Neural cell (in vitro differentiated cells): ENCODE measurements at regions not wholly inside any gene's neighbourhood (a gene's known extent, or its start where the extent isn't known, plus 50 kb on each side); places are given as distances from the start of the nearest gene placed in this dataset.

Experiments
- H2AFZ ChIP-seq: fragments of 200-600, 300-800 bp; sonication (generic), shearing (Covaris generic); 2 replicates; pipeline ENCODE4 v1.6.0; 2014; ENCODE audit warnings: low read depth, mild to moderate bottlenecking, antibody characterized with exemption, low read length, moderate library complexity
- H3F3A ChIP-seq: fragments of 200-600 bp; shearing (Covaris generic); 2 replicates; pipeline ENCODE4 v1.6.1; 2016; ENCODE audit warnings: mild to moderate bottlenecking, moderate library complexity, mixed read lengths, antibody characterized with exemption, low read length; ENCODE audit not compliant: insufficient read depth, poor library complexity, severe bottlenecking
- H3K27ac ChIP-seq: fragments of 200-600, 300-800 bp; sonication (generic), shearing (Covaris generic); 2 replicates; pipeline ENCODE4 v1.5.1; 2014; ENCODE audit warnings: mild to moderate bottlenecking, low read length, moderate library complexity
- H3K27me3 ChIP-seq: fragments of 300-800, 200-600 bp; sonication (generic), shearing (Covaris generic); 2 replicates; pipeline ENCODE4 v1.6.0; 2014; ENCODE audit warnings: mild to moderate bottlenecking, low read depth, low read length, moderate library complexity; ENCODE audit not compliant: insufficient read depth
- H3K36me3 ChIP-seq: fragments of 300-800, 200-600 bp; sonication (generic), shearing (Covaris generic); 2 replicates; pipeline ENCODE4 v1.5.1; 2014; ENCODE audit warnings: mild to moderate bottlenecking, antibody characterized with exemption, low read length, moderate library complexity; ENCODE audit not compliant: insufficient read depth
- H3K4me2 ChIP-seq: fragments of 300-800, 200-600 bp; sonication (generic), shearing (Covaris generic); 2 replicates; pipeline ENCODE4 v1.6.0; 2014; ENCODE audit warnings: mild to moderate bottlenecking, low read length
- H3K4me3 ChIP-seq: fragments of 300-800, 200-600 bp; sonication (generic), shearing (Covaris generic); 2 replicates; pipeline ENCODE4 v1.5.1; 2014; ENCODE audit warnings: mild to moderate bottlenecking, low read length, moderate library complexity
- H3K79me2 ChIP-seq: fragments of 200-600 bp; shearing (Covaris generic); replicated peaks from 2 replicates; pipeline ENCODE4 v1.6.0; 2014; ENCODE audit warnings: mild to moderate bottlenecking, low read length, moderate library complexity; ENCODE audit not compliant: insufficient read depth
- H3K9ac ChIP-seq: fragments of 300-800, 200-600 bp; sonication (generic), shearing (Covaris generic); 2 replicates; pipeline ENCODE4 v1.6.1; 2016; ENCODE audit warnings: mild to moderate bottlenecking, low read length, mixed read lengths
- H3K9me2 ChIP-seq: fragments of 200-600 bp; shearing (Covaris generic); 2 replicates; pipeline ENCODE4 v1.6.1; 2016; ENCODE audit warnings: mild to moderate bottlenecking, low read length, mixed read lengths; ENCODE audit not compliant: insufficient read depth
- H3K9me3 ChIP-seq: fragments of 200-600, 300-800 bp; sonication (generic), shearing (Covaris generic); 2 replicates; pipeline ENCODE4 v1.6.1; 2016; ENCODE audit warnings: mild to moderate bottlenecking, mixed run types, low read length, moderate library complexity, mixed read lengths
- H4K20me1 ChIP-seq: fragments of 200-600 bp; shearing (Covaris generic); 2 replicates; pipeline ENCODE4 v1.6.1; 2016; ENCODE audit warnings: mild to moderate bottlenecking, mixed run types; ENCODE audit not compliant: insufficient read depth
- CTCF ChIP-seq: fragments of 450-650 bp; IDR thresholded peaks from 2 replicates; pipeline ENCODE4 v1.5.1; 2014; ENCODE audit warnings: antibody characterized with exemption, mild to moderate bottlenecking, moderate library complexity; ENCODE audit not compliant: poor library complexity, severe bottlenecking
- EP300 ChIP-seq: fragments of 450-650 bp; conservative IDR thresholded peaks from 2 replicates; pipeline ENCODE4 v1.6.1; 2014; ENCODE audit warnings: antibody characterized with exemption, mild to moderate bottlenecking, moderate library complexity; ENCODE audit not compliant: poor library complexity, severe bottlenecking
- EZH2 ChIP-seq: fragments of 200-600, 300-800 bp; shearing (Covaris generic), sonication (generic); IDR thresholded peaks from 2 replicates; pipeline ENCODE4 v1.6.1; 2014; ENCODE audit warnings: antibody characterized with exemption, low read length, borderline replicate concordance, mild to moderate bottlenecking; ENCODE audit not compliant: insufficient read depth, poor library complexity, severe bottlenecking
- MXI1 ChIP-seq: fragments of 450-650 bp; conservative IDR thresholded peaks from 2 replicates; pipeline ENCODE4 v1.6.1; 2014; ENCODE audit warnings: antibody characterized with exemption, mild to moderate bottlenecking; ENCODE audit not compliant: poor library complexity, severe bottlenecking
- POLR2AphosphoS5 ChIP-seq: IDR thresholded peaks from 2 replicates; pipeline ENCODE4 v1.6.1; 2012
- RAD21 ChIP-seq: fragments of 450-650 bp; conservative IDR thresholded peaks from 2 replicates; pipeline ENCODE4 v1.6.1; 2014; ENCODE audit warnings: antibody characterized with exemption, mild to moderate bottlenecking, moderate library complexity
- SMC3 ChIP-seq: fragments of 450-650 bp; conservative IDR thresholded peaks from 2 replicates; pipeline ENCODE4 v1.6.1; 2014; ENCODE audit warnings: antibody characterized with exemption, mild to moderate bottlenecking, moderate library complexity; ENCODE audit not compliant: poor library complexity
- TAF1 ChIP-seq: IDR thresholded peaks from 2 replicates; pipeline ENCODE4 v1.6.1; 2012; ENCODE audit warnings: low read depth
- TF ChIP-seq, protein P1 (sequence below): IDR thresholded peaks from 2 replicates; pipeline ENCODE4 v1.6.1; 2012; ENCODE audit warnings: borderline replicate concordance

DNA sequence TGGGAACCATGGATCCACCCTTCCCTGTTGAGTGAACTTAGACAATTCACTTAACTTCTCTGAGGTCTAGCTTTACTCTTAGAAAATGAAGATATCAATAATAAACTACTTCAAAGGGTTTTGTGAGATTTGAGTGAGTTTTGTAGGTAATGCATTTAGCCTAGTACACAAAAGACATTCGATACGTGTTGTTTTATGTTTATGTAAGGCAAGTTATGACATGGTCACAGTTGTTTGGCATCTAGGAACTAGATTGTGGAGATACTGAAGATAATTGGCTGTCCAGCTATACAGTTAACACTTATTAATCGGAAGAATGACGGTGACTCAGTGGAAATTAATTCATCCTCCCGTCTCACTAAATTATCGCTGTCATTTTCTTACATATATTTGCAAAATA lies 1781.1 kb upstream of the TENM3 start:
- Histone ChIP-seq H3K9me3 (no peaks in the 10 kb centered on the region), H3K36me3 (no peaks in the 10 kb centered on the region), H3K4me3 (no peak overlapping the region), H4K20me1 (no peaks in the 10 kb centered on the region), H2AFZ (no peak overlapping the region), H3K4me2 (no peak overlapping the region), H3K9ac (no peak overlapping the region), H3K79me2 (no peaks in the 10 kb centered on the region), H3F3A (no peaks in the 10 kb centered on the region), H3K9me2 (no peaks in the 10 kb centered on the region), H3K27ac (no peak overlapping the region), H3K27me3 (no peaks in the 10 kb centered on the region)
- TF ChIP-seq MXI1 (no peak), EZH2 (no peak), EP300 (no peak), TAF1 (no peak), CTCF (no peak), RAD21 (no peak), SMC3 (no peak), POLR2AphosphoS5 (no peak)
- TF ChIP-seq, protein P1, sequence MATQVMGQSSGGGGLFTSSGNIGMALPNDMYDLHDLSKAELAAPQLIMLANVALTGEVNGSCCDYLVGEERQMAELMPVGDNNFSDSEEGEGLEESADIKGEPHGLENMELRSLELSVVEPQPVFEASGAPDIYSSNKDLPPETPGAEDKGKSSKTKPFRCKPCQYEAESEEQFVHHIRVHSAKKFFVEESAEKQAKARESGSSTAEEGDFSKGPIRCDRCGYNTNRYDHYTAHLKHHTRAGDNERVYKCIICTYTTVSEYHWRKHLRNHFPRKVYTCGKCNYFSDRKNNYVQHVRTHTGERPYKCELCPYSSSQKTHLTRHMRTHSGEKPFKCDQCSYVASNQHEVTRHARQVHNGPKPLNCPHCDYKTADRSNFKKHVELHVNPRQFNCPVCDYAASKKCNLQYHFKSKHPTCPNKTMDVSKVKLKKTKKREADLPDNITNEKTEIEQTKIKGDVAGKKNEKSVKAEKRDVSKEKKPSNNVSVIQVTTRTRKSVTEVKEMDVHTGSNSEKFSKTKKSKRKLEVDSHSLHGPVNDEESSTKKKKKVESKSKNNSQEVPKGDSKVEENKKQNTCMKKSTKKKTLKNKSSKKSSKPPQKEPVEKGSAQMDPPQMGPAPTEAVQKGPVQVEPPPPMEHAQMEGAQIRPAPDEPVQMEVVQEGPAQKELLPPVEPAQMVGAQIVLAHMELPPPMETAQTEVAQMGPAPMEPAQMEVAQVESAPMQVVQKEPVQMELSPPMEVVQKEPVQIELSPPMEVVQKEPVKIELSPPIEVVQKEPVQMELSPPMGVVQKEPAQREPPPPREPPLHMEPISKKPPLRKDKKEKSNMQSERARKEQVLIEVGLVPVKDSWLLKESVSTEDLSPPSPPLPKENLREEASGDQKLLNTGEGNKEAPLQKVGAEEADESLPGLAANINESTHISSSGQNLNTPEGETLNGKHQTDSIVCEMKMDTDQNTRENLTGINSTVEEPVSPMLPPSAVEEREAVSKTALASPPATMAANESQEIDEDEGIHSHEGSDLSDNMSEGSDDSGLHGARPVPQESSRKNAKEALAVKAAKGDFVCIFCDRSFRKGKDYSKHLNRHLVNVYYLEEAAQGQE, result no peak

GRCh38 chr4:180465364-180465763 lies 1777.8 kb upstream of the TENM3 start:
- TF ChIP-seq EP300 (no peak), SMC3 (no peak), CTCF (no peak), MXI1 (no peak), POLR2AphosphoS5 (no peak), TAF1 (no peak), RAD21 (no peak), EZH2 (no peak)
- TF ChIP-seq, protein P1, result no peak
- Histone ChIP-seq H3F3A (no peaks in the 10 kb centered on the region), H2AFZ (no peak overlapping the region), H3K79me2 (no peaks in the 10 kb centered on the region), H3K9me3 (no peaks in the 10 kb centered on the region), H3K36me3 (no peaks in the 10 kb centered on the region), H3K9ac (no peak overlapping the region), H3K27ac (no peak overlapping the region), H4K20me1 (no peaks in the 10 kb centered on the region), H3K4me2 (no peak overlapping the region), H3K4me3 (no peak overlapping the region), H3K9me2 (no peaks in the 10 kb centered on the region), H3K27me3 (no peaks in the 10 kb centered on the region)
